T-helper 17 cell (primary cell): ENCODE measurements at regions not wholly inside any gene's neighbourhood (a gene's known extent, or its start where the extent isn't known, plus 50 kb on each side); places are given as distances from the start of the nearest gene placed in this dataset.

Source experiments
- ATAC-seq: fragments of 150-1000 bp; cut with Tn5 transposase; 2 replicates; pipeline ENCODE4 v1.10.0; 2021; ENCODE audit warnings: mild to moderate bottlenecking, moderate library complexity
- DNase-seq, 3 donors: peaks; one replicate each; pipeline versions ENCODE4 v3.0.0 to v3.0.0-alpha.2; 2020 to 2021
- H3K9me3 ChIP-seq: one replicate; pipeline ENCODE4 v1.7.0; 2013; ENCODE audit warnings: low read length, mild to moderate bottlenecking; ENCODE audit not compliant: control insufficient read depth, poor library complexity, severe bottlenecking
- H3K27ac Mint-ChIP-seq: one replicate; pipeline ENCODE4 v1.8.0; 2022; ENCODE audit warnings: mild to moderate bottlenecking, moderate library complexity, mixed read lengths
- H3K27me3 Mint-ChIP-seq: one replicate; pipeline ENCODE4 v1.8.0; 2022; ENCODE audit warnings: mixed read lengths
- H3K36me3 Mint-ChIP-seq: one replicate; pipeline ENCODE4 v1.8.0; 2022; ENCODE audit warnings: low read depth, mixed read lengths
- H3K4me1 Mint-ChIP-seq: one replicate; pipeline ENCODE4 v1.8.0; 2022; ENCODE audit warnings: mild to moderate bottlenecking, mixed read lengths
- H3K4me3 Mint-ChIP-seq: one replicate; pipeline ENCODE4 v1.8.0; 2022; ENCODE audit warnings: mild to moderate bottlenecking, moderate library complexity, mixed read lengths

GRCh38 chr2:11102956-11103860, 52.1 kb upstream of the SLC66A3 start:
- no peaks in the 10 kb centered on the region for H3K27me3 Mint-ChIP-seq
- peak overlapping the region; percentile 80 for H3K4me3 Mint-ChIP-seq
- H3K4me1 Mint-ChIP-seq, result peaks cover 22% of the 10 kb centered on the region
- H3K9me3 ChIP-seq, result no peaks in the 10 kb centered on the region
- ATAC-seq (peak; percentile 50), DNase-seq (no peak)
- H3K27ac Mint-ChIP-seq, result peak overlapping the region; percentile 92
- no peaks in the 10 kb centered on the region for H3K36me3 Mint-ChIP-seq

DNA sequence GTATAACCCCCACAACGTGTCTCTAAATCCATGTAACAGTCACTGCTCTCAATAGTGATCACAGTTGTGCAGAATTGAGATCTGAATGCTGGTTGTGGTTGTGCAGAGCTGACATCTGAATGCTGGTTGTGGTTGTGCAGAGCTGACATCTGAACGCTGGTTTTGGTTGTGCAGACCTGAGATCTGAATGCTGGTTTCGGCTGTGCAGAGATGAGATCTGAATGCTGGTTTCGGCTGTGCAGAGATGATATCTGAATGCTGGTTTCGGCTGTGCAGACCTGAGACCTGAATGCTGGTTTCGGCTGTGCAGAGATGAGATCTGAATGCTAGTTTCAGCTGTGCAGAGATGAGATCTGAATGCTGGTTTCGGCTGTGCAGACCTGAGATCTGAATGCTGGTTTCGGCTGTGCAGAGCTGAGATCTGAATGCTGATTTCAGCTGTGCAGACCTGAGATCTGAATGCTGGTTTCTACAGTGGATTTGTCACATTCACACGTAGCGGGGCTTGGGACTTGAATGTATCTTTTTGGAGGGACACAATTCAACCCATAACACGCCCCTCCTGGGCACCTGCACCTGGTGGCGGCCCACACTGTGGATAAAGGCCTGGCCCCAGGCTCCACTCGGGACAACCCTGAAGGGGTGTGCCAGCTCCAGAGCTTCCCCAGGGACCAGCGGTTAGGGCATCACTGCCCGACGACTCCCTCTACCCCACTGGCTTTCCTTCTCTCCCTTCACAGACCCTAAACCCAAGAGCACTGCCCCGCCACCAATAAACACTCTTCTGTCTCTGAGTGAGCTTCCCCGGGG, 51.1 kb upstream of the SLC66A3 start:
- Mint-ChIP-seq H3K4me1 (peaks cover 22% of the 10 kb centered on the region), H3K36me3 (no peaks in the 10 kb centered on the region), H3K4me3 (peak overlapping the region; percentile 80), H3K27ac (peak overlapping the region; percentile 34), H3K27me3 (no peaks in the 10 kb centered on the region)
- ATAC-seq, result peak; percentile 44
- H3K9me3 ChIP-seq, result no peaks in the 10 kb centered on the region
- DNase-seq, result no peak

GRCh38 chr2:11104794-11105660, 50.2 kb upstream of the SLC66A3 start:
- Mint-ChIP-seq H3K4me3 (peak overlapping the region; percentile 80), H3K27me3 (no peaks in the 10 kb centered on the region), H3K36me3 (no peaks in the 10 kb centered on the region), H3K27ac (peak overlapping the region; percentile 89), H3K4me1 (peaks cover 22% of the 10 kb centered on the region)
- DNase-seq (no peak), ATAC-seq (no peak)
- no peaks in the 10 kb centered on the region for H3K9me3 ChIP-seq
